ENCODE measurements at regions not wholly inside any gene's neighbourhood (a gene's known extent, or its start where the extent isn't known, plus 50 kb on each side); places are given as distances from the start of the nearest gene placed in this dataset.

DNA sequence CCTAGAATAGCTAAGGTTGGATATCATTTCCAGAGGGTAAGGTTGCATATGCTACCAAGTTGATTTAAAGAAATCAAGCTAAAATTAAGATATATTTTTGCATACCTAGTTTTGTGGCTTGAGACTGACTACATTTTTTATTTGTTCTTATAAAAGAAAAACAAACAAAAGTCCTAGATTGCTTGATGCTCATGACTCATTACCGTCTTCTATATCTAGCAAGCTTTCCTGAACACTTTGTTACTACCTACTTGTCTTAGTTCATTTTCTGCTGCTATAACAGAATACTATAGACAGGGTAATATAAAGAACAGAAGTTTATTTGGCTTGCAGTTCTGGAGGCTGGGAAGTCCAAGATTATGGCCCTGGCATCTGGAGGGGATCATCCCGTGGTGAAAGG, 152.1 kb upstream of the THRB start:
- DNase-seq, result no peak

DNA sequence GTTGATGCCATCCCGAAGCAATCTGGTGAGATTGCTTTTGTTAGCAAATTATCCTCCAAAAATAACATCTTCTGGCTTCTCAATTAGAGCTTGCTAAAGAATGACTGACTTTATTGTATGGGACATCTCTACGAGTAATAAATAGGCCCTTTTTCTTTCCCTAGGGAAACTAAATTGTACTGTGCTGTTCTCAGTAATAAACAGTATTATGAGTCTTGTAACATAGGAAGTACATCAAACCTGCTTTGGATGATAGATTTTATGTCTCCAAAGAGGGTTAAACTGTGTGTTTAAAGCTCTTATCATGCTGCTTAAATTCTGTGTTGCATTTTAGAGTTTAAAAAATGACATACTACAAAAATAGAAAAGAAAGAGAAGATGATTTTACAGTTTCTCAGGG, 153.4 kb upstream of the THRB start:
- DNase-seq, result no peak

DNA sequence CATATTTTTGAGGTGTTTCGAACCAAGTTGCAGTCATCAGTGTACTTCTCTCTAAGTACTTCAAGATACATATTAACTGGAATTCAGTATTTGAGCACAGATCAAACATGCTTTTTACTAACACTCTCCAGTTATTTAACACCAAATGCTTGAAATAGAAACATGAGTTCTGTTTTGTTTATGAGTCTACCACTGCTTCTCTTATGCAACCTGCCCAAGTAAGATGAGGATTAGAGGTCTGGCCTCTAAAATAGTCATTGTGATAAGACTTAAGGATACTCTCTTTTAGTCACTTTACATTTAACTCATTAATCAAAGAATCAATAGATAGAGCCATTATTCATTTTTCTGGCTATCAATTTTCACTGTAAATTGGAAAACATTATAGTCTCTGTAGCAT, 156.2 kb upstream of the THRB start:
- no peak for DNase-seq

DNA sequence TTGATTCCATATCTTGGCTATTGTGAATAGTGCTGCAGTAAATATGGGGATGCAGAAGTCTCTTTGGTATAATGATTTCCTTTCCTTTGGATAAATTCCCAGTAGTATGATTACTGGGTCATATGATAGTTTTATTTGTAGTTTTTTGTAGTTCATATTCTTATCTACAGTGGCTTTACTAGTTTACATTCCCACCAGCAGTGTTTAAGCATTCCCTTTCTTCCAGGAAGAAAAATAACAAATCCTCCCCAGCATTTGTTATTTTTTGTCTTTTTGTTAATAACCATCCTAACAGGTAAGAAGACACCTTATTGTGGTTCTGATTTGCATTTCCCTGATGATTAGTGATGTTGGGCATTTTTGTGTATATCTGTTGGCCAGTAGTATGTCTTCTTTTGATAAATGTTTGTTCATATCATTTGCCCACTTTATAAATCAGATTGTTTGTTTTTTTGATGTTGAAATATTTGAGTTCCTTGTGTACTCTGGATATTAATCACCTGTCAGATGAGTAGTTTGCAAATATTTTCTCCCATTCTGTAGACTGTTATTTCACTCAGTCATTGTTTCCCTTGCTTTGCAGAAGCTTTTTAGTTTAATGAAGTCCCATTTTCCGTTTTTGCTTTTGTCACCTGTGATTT, 163.3 kb upstream of the THRB start:
- DNase-seq, result no peak

DNA sequence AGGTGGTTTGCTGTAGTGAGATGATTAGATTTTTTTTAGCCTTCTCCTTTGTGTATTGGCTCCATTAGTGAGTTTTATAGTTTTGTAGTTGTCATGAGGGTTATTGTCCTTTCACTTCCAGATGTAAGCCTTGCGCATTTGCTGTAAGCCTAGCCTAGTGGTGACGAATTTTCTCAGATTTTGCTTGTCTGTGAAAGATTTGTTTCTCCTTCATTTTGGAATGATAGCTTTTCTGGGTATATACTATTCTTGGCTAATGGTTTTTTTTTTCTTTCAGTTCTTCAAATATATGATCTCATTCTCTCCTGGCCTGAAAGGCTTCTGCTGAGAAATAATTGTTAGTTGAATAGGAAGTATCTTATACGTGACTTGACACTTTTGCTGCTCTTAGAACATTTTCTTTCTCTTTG, 166.5 kb upstream of the THRB start:
- no peak for DNase-seq

DNA sequence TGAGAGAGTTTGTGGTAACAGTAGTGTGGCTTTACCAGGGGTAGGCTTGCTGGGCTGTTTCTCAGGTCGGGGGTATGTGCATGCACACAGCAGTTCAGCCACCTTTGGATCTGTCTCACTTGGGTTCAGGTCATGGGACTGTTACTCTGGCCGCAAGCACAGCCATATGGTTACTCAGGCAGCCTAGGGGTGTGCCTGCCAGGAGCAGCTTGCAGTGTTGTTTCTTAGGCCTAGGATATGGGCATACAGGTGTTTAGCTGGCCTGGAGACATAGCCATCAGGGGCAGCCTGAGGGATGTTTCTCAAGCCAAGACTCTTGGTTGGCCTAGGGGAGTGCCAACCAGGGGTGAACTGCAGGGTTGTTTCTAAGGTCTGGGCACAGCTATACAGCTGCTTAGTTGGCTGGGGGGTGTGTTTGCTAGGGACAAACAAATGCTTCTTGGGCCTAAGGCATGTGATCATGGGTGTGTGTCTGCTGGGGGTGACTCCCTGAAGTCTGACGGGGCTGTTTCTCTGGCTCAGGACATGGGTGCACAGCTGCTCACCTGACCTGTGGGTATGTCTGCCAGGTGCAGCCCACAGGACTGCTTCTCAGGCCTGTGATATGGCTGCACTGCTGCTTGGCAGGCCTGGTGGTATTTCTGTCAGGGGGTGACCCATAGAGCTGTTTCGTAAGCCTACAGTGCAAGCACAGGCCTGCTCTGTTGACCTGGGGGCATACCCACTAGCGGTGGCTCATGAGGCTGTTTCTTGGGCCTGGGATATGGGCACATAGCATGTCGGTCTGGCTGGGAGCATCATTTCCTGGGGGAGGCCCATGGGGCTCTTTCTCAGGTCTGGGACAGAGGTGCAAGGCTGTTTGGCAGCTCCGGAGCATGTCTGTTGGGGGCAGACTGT, 168.0 kb upstream of the THRB start:
- DNase-seq, result no peak

GRCh38 chr3:24663406-24663805, 168.8 kb upstream of the THRB start:
- DNase-seq, result no peak

DNA sequence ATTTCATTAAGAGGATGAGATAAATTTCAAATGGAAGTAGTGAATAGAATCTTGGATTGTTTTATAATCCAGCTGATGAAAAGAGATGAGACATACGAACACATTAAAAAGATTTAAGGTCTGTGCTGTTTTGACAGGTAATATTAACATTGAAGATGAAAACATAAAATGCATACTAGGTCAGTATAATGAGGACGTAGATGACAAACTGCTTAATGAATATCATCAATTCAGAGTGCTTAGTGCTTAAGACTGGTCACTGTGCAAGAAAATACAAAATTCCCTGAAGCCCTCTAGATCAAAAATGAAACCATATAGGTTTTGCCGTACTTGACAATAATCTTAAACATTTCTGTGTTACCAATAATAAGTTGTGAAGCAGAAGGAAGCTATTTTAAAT, 173.4 kb upstream of the THRB start:
- no peak for DNase-seq

DNA sequence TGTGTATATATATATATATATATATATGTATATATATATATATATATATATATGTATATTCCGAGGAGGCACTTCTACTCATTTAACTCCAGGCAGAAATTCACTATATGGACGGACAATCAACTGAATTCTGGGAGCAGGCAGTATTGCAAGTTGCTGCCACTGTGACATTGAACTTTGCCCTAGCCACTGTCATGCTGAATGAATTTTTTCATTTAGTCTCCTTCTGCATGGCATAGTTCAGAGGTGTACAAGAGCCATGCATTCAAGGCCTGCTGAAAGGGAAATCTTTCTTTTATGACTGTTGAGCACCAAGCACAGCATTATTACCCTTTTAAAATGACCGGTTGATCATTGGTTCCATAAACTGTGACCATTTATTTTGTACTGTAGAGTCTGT, 176.2 kb upstream of the THRB start:
- no peak for DNase-seq

- no peak for DNase-seq
Measured at GRCh38 chr3:24673596-24673995, 178.9 kb upstream of the THRB start.

- DNase-seq, result no peak
Measured at GRCh38 chr3:24674261-24674660, 179.6 kb upstream of the THRB start.

DNA sequence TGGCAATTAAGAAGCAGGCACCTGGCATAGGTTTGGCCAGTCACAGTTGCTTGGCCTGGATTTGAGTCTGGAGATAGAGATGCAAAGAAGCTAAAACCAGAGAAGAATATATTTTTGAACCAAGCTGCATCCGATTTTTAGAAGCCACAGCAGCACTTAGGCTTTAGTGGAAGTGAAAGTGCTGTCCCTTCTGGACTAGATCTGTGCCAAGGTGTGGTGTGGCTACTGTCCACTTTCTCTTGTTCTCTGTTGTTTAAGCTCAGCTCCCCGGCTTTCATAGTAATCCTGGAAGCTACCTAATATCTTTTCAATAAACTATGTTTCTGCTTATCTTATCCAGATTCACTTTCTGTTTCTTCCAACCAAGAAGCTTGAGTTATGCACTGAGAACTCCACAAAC, 183.4 kb upstream of the THRB start:
- DNase-seq, result no peak

DNA sequence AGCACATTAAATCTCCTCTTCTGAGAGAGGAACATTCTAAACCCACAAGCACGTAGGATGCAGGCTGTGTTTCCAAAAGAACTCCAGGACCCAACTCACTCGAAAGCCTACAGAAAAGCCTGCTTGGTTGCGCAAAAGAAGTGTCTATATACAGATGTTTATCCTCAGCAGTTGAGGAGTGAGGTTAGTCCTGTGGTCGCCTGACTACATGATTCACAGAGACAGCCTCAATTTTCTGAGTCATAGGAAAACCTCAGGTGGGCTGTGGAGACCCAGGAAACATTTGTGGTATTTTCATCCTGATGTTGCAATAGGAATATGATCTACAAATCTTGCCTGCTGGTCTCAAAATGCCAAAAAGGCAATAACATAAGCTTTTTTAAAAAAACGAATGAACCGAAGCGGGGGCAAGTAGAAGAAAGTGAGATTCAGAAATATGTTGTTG, 183.8 kb upstream of the THRB start:
- DNase-seq, result peak; percentile 58 to 76

GRCh38 chr3:24679429-24679828, 184.8 kb upstream of the THRB start:
- DNase-seq, result no peak

DNA sequence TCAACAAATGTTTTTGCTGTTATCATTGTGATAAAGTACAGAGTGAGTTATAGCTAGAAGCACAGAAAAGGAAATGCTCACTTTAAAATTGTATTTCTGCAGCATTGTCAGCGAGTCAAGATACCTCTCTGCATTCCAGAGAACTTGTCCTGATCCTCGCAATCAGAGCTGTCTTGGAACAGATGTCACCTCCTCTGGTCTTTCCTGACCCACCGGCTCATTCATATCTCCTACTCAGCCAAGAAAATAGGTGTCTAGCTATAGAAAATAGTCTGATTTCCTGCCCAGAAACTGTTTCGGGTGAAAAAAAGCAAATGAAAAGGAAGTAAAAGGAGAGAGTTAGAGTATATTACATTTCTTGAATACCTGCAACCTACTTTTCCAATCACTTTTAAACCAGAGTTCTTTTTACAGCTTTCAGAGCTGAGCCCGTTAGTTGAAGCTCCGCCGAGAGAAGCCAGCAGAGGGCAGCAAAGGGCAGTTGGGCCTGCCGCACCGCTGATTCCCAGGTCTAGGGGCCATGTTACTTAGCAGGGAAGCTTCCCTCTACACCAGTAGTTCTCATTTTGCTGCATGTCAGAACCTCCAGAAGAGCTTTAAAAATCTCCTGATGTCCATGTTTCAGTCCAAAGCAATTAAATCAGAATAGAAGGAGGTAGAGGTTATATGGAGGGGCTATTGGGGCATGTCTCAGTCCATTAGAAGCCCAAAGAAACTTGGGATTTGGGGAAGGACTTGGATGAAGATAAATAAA, 185.7 kb upstream of the THRB start:
- DNase-seq, result peak; percentile 49 to 90

- no peak for DNase-seq
Measured at GRCh38 chr3:24682141-24682547, 187.5 kb upstream of the THRB start.

GRCh38 chr3:24683090-24683489, 188.4 kb upstream of the THRB start:
- DNase-seq, result no peak

GRCh38 chr3:24683633-24684384, 189.2 kb upstream of the THRB start:
- peak; percentile 24 to 29 for DNase-seq

DNA sequence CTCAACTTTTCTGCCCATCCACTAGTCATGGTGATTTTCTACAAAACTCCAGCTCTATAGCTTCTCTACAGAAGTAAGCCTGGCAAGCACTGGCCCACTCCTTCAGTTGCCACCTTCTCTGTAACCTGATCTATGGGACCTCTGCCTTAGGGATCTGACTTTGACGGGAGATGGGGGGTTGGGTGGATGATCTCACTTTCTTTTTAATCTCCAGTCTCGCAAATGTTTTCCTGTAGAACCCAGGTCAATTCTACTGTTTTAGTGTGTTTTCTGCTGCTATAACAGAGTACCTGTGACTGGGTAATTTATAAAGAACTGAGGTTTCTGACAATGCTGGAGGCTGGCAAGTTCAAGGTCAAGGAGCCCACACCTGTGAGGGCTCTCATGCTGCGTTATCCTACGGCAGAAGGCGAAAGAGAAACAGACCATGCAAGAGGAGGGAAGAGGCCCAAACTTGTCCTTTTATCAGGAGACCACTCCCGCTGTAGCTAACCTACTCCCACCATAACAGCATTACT, 189.9 kb upstream of the THRB start:
- DNase-seq, result no peak

DNA sequence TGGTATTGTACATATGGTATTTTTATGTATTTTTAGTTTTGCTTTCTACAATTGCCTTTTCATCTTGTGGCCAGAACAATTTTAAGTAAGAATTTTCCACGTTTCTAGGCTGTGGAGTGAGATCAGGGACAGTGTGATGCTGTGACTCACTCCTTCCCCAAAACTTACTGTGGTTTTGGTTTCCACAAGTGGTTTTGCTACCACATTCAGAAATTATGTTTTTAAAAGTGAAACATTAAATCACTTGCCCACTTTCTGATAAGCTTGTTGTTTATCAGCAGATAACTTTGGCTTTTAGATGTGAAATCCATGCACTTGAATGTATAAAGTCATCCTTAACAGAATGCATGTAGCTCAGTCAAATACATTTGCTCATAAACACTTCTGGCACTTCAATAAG, 192.2 kb upstream of the THRB start:
- peak; percentile 36 to 54 for DNase-seq

GRCh38 chr3:24687671-24688070, 193.0 kb upstream of the THRB start:
- DNase-seq, result no peak

DNA sequence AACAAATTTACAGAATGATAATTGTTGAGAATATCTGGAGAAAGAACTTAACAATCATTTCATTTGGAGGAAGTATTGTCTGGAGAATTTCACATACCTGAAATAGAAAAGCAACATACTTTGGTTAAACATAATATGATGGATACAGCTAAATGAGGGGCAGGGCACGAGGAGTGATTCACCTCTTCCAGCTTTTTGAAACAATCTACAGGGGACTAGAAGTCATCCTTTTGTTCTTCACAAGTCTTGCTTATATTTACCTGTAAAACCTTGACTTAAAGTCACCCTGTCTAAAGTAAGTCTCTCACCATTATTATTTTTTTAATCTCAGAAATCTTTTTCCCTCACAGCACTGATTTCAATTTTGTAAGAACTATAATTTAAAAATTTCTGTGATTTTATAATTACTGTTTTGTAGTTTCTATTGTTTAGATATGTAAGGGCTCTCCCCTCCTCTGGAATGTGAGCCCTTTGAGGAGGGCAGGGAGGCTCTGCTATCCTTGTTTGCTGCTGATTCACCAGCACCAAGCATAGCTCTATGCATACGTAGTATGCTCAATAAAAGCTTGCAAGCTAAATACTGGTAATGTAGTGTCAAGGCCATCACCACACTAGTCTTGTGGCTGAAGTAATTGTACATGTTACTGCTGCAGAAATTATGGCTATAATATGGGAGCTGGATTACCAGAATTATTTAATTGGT, 193.9 kb upstream of the THRB start:
- no peak for DNase-seq
